HTR-8/SVneo (cell line): ENCODE measurements at regions not wholly inside any gene's neighbourhood (a gene's known extent, or its start where the extent isn't known, plus 50 kb on each side); places are given as distances from the start of the nearest gene placed in this dataset.

Experiments used
- DNase-seq: peaks from one replicate; pipeline ENCODE4 v3.0.0; 2011; ENCODE audit warnings: low spot score, mixed read lengths; ENCODE audit not compliant: insufficient read length
- FAIRE-seq: peaks from 2 replicates; lab custom pipeline; 2011; peaks lifted over from hg19 to GRCh38; lab: Jason Lieb, UNC

DNA sequence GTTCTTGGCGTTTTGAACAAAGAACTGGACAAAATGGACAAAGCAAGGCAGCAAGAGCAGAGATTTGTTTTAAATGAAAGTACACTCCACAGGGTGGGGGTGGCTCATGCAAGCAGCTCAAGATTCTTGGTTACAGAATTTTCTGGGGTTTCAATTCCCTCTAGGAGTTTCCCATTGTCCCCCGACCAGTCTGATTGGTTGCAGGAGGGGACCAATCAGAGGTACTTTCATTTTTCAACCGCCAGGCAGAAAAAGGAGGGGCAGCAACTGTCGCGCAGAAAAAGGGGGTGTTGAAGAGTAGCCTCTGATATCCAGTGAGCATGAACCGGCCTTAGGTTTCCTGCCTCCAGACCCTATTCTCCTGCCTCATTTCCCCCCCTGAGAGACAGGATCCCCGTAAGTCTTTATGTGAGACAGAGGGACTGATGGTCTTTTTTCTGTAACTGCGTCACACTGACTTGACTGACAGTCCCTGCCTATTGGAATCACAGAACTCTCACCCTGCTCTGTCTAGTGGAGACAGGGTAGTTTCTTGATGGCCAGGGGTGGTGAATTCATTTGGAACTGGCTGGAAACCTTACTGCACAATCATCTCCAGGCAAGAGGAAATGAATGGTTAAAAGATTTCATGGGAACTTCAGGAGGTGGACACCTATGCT, 59.4 kb upstream of the ALOX12 start:
- FAIRE-seq = no peak

GRCh38 chr17:6938637-6939036, 57.2 kb upstream of the ALOX12 start:
- no peak for FAIRE-seq
- no peak for DNase-seq

More for the DNA sequence above, 59.4 kb upstream of the ALOX12 start:
- no peak for DNase-seq

GRCh38 chr17:6940186-6940649, 55.6 kb upstream of the ALOX12 start:
- DNase-seq = no peak
- no peak for FAIRE-seq

- FAIRE-seq (no peak), DNase-seq (no peak)
Measured at GRCh38 chr17:6941989-6942388, 53.9 kb upstream of the ALOX12 start.

DNA sequence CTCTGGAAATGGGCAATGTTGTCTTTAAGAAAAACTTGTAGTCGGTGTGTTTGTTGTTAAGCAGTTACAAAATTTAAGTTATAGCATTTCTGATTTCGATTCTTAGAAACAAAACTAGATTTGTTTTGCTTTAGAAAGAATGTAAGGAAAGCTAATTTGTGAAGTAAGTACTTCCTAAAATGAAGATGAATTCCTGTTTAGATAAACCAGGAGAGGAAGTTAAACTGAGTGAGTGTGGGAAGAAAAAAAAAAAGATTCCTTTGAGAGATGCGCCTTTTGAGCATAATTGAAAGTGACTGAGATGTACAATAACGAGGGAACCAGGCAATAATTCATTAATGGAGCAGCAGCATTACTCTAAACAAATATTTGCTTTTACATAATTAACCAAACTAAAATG, 52.4 kb upstream of the ALOX12 start:
- DNase-seq = no peak
- FAIRE-seq = no peak
